ENCODE measurements at regions not wholly inside any gene's neighbourhood (a gene's known extent, or its start where the extent isn't known, plus 50 kb on each side); places are given as distances from the start of the nearest gene placed in this dataset.

DNA sequence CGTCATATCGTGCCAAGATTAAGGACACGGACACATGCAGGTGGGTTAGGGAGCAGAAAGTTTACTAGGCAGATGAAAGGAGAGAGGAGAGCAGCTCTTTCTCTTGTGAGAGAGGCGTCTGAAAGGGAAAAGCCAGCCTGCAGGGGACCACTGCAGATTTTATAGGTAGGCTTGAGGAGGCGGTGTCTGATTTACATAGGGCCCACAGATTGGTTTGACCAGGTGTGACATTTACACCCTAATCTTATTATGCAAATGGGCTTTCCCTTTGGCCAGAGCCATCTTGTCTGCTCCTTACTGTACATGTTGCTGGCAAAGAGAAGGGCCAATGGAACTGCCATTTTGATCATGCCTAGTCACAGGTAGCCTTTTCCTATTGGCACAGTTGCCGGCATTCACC, 137.2 kb upstream of the TAF11L2 start:
- no peaks in the 10 kb centered on the region for H3K36me3 ChIP-seq
- no peaks in the 10 kb centered on the region for H3K4me1 ChIP-seq
- no peaks in the 10 kb centered on the region for H3K9me3 ChIP-seq
- 97% methylated on average over 6 of the region's 6 CpGs for WGBS, 2 donors
- H3K27me3 ChIP-seq, result no peaks in the 10 kb centered on the region
- DNase-seq, result no peak
- H3K4me3 ChIP-seq, result no peak overlapping the region
- H3K27ac ChIP-seq, result no peak overlapping the region
- intact Hi-C loops (cut with DNase I), result no loop called here
- TF ChIP-seq POLR2AphosphoS5 (IDR thresholded peaks at IDR 0.05), result no peak
- TF ChIP-seq EP300 (IDR thresholded peaks at IDR 0.05), result no peak

DNA sequence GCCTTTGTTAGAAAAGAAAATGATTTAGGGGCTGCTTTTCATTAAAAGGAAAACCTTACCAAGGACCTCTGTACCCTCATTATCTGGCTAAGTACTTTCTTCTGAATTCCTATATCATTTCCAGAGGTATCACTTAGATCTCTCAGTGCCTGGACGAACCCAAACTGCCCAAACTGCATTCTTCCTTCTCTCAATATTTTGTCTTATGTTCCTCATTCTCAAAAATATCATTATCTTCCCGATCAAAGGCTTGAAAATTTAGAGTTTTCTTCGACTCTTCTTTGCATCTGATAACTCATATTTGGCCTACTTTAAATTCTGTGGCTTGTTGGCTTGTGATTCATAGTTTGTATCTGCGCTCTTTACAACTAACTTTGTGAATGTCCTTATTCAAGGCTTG, 136.7 kb upstream of the TAF11L2 start:
- no peaks in the 10 kb centered on the region for H3K4me1 ChIP-seq
- H3K4me3 ChIP-seq, result no peak overlapping the region
- WGBS, 2 donors, result 92 to 93% methylated on average over 4 of the region's 4 CpGs
- H3K27ac ChIP-seq, result no peak overlapping the region
- no peaks in the 10 kb centered on the region for H3K36me3 ChIP-seq
- no peaks in the 10 kb centered on the region for H3K27me3 ChIP-seq
- intact Hi-C loops (cut with DNase I), result no loop called here
- TF ChIP-seq EP300 (IDR thresholded peaks at IDR 0.05), result no peak
- TF ChIP-seq, protein P1, sequence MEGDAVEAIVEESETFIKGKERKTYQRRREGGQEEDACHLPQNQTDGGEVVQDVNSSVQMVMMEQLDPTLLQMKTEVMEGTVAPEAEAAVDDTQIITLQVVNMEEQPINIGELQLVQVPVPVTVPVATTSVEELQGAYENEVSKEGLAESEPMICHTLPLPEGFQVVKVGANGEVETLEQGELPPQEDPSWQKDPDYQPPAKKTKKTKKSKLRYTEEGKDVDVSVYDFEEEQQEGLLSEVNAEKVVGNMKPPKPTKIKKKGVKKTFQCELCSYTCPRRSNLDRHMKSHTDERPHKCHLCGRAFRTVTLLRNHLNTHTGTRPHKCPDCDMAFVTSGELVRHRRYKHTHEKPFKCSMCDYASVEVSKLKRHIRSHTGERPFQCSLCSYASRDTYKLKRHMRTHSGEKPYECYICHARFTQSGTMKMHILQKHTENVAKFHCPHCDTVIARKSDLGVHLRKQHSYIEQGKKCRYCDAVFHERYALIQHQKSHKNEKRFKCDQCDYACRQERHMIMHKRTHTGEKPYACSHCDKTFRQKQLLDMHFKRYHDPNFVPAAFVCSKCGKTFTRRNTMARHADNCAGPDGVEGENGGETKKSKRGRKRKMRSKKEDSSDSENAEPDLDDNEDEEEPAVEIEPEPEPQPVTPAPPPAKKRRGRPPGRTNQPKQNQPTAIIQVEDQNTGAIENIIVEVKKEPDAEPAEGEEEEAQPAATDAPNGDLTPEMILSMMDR (IDR thresholded peaks at IDR 0.05), result no peak
- no peak for TF ChIP-seq POLR2A (IDR thresholded peaks at IDR 0.05)
- TF ChIP-seq POLR2AphosphoS5 (IDR thresholded peaks at IDR 0.05), result no peak
- no peak for DNase-seq
- H3K9me3 ChIP-seq, result no peaks in the 10 kb centered on the region

DNA sequence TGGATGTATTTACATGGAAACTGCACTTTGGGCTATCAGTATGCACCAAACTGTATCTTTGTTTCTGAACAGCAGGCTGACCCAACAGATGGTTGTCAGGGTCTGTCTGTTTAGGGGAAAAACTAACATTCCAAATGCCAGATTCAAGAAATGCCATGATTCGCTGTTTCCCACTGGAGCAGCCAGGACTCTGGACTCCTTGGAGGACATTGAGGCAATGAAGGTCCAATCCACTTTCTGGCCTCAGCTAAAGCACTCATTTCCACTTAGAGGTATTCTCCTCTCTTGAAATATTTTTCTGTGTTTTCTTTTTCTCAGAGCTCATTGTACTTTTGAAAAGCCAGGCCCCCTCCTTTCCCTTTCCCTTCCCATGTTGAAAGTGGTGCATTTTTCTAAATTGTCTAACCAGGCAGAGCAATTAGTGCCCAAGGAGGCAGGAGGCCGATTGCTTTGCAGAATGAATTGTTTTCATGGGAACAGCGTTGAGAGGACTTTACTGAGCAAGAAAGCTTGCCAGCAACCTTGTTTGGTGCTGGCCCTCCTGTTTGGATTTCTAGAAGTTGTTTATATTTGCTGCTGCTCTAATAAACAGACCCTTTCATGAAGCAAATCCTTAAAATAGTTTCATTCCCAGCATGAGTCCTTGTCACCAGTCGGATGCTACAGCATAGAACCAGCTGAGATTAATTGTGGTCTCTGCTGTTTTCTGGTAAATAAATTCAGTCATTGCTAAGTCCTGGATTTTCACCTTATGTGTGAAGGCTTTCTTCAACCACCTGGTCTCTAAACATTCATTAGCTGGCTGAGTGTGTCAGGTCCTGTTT, 132.8 kb upstream of the TAF11L2 start:
- H3K36me3 ChIP-seq, result no peaks in the 10 kb centered on the region
- DNase-seq, result no peak
- no peaks in the 10 kb centered on the region for H3K27me3 ChIP-seq
- H3K27ac ChIP-seq, result no peak overlapping the region
- WGBS, 2 donors, result 71% methylated on average over 4 of the region's 4 CpGs
- intact Hi-C loops (cut with DNase I), result no loop called here
- H3K4me3 ChIP-seq, result no peak overlapping the region
- H3K4me1 ChIP-seq, result no peaks in the 10 kb centered on the region
- no peaks in the 10 kb centered on the region for H3K9me3 ChIP-seq
- TF ChIP-seq, protein P1 (IDR thresholded peaks at IDR 0.05), result no peak
- no peak for TF ChIP-seq POLR2AphosphoS5 (IDR thresholded peaks at IDR 0.05)
- no peak for TF ChIP-seq EP300 (IDR thresholded peaks at IDR 0.05)
- no peak for TF ChIP-seq POLR2A (IDR thresholded peaks at IDR 0.05)

DNA sequence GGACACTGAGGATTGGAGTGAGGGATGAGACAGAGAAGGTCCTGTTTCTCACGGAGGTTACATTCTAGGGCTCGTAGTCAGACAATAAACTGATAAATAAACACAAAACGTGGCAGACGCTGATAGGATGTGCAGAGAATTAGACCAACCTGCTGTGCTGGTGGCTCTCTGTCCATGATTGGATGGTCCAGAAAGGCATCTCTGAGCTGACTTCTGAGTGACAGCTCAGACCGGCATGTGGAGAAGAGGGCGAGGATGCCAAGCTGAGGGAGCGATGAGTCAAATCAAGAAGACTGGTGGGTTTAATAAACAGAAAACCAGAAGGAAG, 132.3 kb upstream of the TAF11L2 start:
- H3K27me3 ChIP-seq, result no peaks in the 10 kb centered on the region
- no peak for TF ChIP-seq EP300 (IDR thresholded peaks at IDR 0.05)
- TF ChIP-seq POLR2AphosphoS5 (IDR thresholded peaks at IDR 0.05), result no peak
- H3K27ac ChIP-seq, result no peak overlapping the region
- H3K9me3 ChIP-seq, result no peaks in the 10 kb centered on the region
- DNase-seq, result no peak
- H3K4me3 ChIP-seq, result no peak overlapping the region
- no peaks in the 10 kb centered on the region for H3K36me3 ChIP-seq
- intact Hi-C loops (cut with DNase I), result no loop called here
- no peaks in the 10 kb centered on the region for H3K4me1 ChIP-seq
- 63 to 71% methylated on average over 7 of the region's 7 CpGs for WGBS, 2 donors

DNA sequence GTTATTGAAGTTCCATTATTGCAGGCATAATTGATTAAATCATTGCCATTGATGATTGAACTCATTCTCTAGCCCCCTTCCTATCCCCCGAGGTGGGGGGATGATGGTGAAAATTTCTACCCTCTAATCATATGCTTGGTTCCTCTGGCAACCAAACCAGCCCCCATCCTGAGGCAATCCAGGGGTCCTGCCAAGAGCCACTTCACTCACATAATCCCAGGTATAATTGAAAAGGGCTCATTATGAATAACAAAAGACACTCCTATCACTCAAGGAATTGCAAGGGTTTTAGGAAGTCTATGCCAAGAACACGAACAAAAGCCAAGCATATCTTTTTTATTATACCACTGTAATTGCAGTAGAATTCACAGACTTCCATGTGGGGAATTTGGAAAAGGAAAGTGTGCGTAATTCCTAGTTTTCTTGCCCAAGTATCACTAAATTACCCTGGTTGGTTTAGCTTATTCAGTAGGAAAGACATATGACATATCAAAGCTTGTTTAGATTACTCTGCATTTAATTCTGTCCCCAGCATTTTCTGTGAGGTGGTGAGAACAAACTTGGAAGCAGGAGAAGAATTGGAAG, 130.7 kb upstream of the TAF11L2 start:
- Histone ChIP-seq H3K4me3 (no peak overlapping the region), H3K36me3 (no peaks in the 10 kb centered on the region), H3K27ac (no peak overlapping the region), H3K9me3 (no peaks in the 10 kb centered on the region), H3K4me1 (no peaks in the 10 kb centered on the region), H3K27me3 (no peaks in the 10 kb centered on the region)
- intact Hi-C loops (cut with DNase I), result no loop called here
- no peak for DNase-seq
- TF ChIP-seq POLR2AphosphoS5 (IDR thresholded peaks at IDR 0.05), result no peak
- TF ChIP-seq, protein P1 (IDR thresholded peaks at IDR 0.05), result no peak
- no peak for TF ChIP-seq EP300 (IDR thresholded peaks at IDR 0.05)
- no peak for TF ChIP-seq POLR2A (IDR thresholded peaks at IDR 0.05)
- 61 to 73% methylated on average over 3 of the region's 3 CpGs for WGBS, 2 donors
